ENCODE measurements at regions not wholly inside any gene's neighbourhood (a gene's known extent, or its start where the extent isn't known, plus 50 kb on each side); places are given as distances from the start of the nearest gene placed in this dataset.

GRCh38 chr5:124524552-124525232, 221.7 kb downstream of the ZNF608 start:
- Histone ChIP-seq H3K4me3 (no peak overlapping the region), H3K9me3 (no peaks in the 10 kb centered on the region), H3K36me3 (no peaks in the 10 kb centered on the region), H3K27ac (no peak overlapping the region), H3K4me1 (peaks cover 0 to 12% (median 0%) of the 10 kb centered on the region in 12 donors), H3K27me3 (no peaks in the 10 kb centered on the region)
- no peak for DNase-seq
- no peak for ATAC-seq
- intact Hi-C loops (cut with DNase I): no loop called here
- TF ChIP-seq CTCF (IDR thresholded peaks at IDR 0.05): no peak
- no peak for TF ChIP-seq POLR2A (IDR thresholded peaks at IDR 0.05)
- 94 to 95% (median 94%) methylated on average over 6 of the region's 6 CpGs for WGBS, 4 donors

- intact Hi-C loops (cut with DNase I): no loop called here
- Histone ChIP-seq H3K9me3 (no peaks in the 10 kb centered on the region), H3K27me3 (no peaks in the 10 kb centered on the region), H3K27ac (no peak overlapping the region), H3K4me1 (peaks cover 0 to 15% (median 1%) of the 10 kb centered on the region in 12 donors), H3K4me3 (no peak overlapping the region), H3K36me3 (no peaks in the 10 kb centered on the region)
- TF ChIP-seq CTCF (IDR thresholded peaks at IDR 0.05): peak in 1 of 12 donors; percentile 3
- TF ChIP-seq POLR2A (IDR thresholded peaks at IDR 0.05): no peak
- 95 to 98% (median 96%) methylated on average over 5 of the region's 5 CpGs for WGBS, 4 donors
- DNase-seq: no peak
- no peak for ATAC-seq
Observed at GRCh38 chr5:124523897-124524296, 222.5 kb downstream of the ZNF608 start.

GRCh38 chr5:124522992-124523391, 223.4 kb downstream of the ZNF608 start:
- no peak overlapping the region for H3K27ac ChIP-seq
- H3K4me3 ChIP-seq: no peak overlapping the region
- no peaks in the 10 kb centered on the region for H3K9me3 ChIP-seq
- peaks cover 0 to 15% (median 1%) of the 10 kb centered on the region in 12 donors for H3K4me1 ChIP-seq
- no peaks in the 10 kb centered on the region for H3K27me3 ChIP-seq
- WGBS, 4 donors: 42 to 65% (median 53%) methylated on average over 1 of the region's 1 CpG
- H3K36me3 ChIP-seq: no peaks in the 10 kb centered on the region
- intact Hi-C loops (cut with DNase I): no loop called here
- DNase-seq (no peak), ATAC-seq (no peak)
- TF ChIP-seq POLR2A (IDR thresholded peaks at IDR 0.05) (no peak), CTCF (IDR thresholded peaks at IDR 0.05) (no peak)

- Histone ChIP-seq H3K9me3 (no peaks in the 10 kb centered on the region), H3K4me3 (no peak overlapping the region), H3K36me3 (no peaks in the 10 kb centered on the region), H3K27me3 (no peaks in the 10 kb centered on the region), H3K4me1 (peaks cover 0 to 11% (median 1%) of the 10 kb centered on the region in 12 donors), H3K27ac (no peak overlapping the region)
- TF ChIP-seq POLR2A (IDR thresholded peaks at IDR 0.05): no peak
- TF ChIP-seq CTCF (IDR thresholded peaks at IDR 0.05): no peak
- DNase-seq (no peak), ATAC-seq (no peak)
- intact Hi-C loops (cut with DNase I): no loop called here
- WGBS, 4 donors: 84 to 94% (median 89%) methylated on average over 24 to 34 of the region's 34 CpGs
Observed at GRCh38 chr5:124521461-124522230, 224.8 kb downstream of the ZNF608 start.
